ENCODE measurements at regions not wholly inside any gene's neighbourhood (a gene's known extent, or its start where the extent isn't known, plus 50 kb on each side); places are given as distances from the start of the nearest gene placed in this dataset.

GRCh38 chr13:89968470-89968869 is 1379.0 kb upstream of the MIR17HG start:
- DNase-seq (ENCODE audit: insufficient read length, low spot score), result no peak
- TF ChIP-seq CTCF (IDR thresholded peaks at IDR 0.05; ENCODE audit: insufficient read depth, missing control alignments), result no peak
- no peak for FAIRE-seq

GRCh38 chr13:89970353-89970709 is 1377.2 kb upstream of the MIR17HG start:
- no peak for DNase-seq (ENCODE audit: insufficient read length, low spot score)
- no peak for FAIRE-seq
- TF ChIP-seq CTCF (IDR thresholded peaks at IDR 0.05; ENCODE audit: insufficient read depth, missing control alignments), result no peak

GRCh38 chr13:89977203-89977602 is 1370.3 kb upstream of the MIR17HG start:
- DNase-seq (ENCODE audit: insufficient read length, low spot score) (no peak), FAIRE-seq (no peak)
- no peak for TF ChIP-seq CTCF (IDR thresholded peaks at IDR 0.05; ENCODE audit: insufficient read depth, missing control alignments)

GRCh38 chr13:89980896-89981295 is 1366.6 kb upstream of the MIR17HG start:
- TF ChIP-seq CTCF (IDR thresholded peaks at IDR 0.05; ENCODE audit: insufficient read depth, missing control alignments), result no peak
- peak; percentile 70 for FAIRE-seq
- DNase-seq (ENCODE audit: insufficient read length, low spot score), result no peak

GRCh38 chr13:89982407-89983095 is 1364.9 kb upstream of the MIR17HG start:
- no peak for FAIRE-seq
- no peak for DNase-seq (ENCODE audit: insufficient read length, low spot score)
- TF ChIP-seq CTCF (IDR thresholded peaks at IDR 0.05; ENCODE audit: insufficient read depth, missing control alignments), result no peak

GRCh38 chr13:89988206-89988605 is 1359.3 kb upstream of the MIR17HG start:
- FAIRE-seq (no peak), DNase-seq (ENCODE audit: insufficient read length, low spot score) (no peak)
- TF ChIP-seq CTCF (IDR thresholded peaks at IDR 0.05; ENCODE audit: insufficient read depth, missing control alignments), result no peak

- no peak for TF ChIP-seq CTCF (IDR thresholded peaks at IDR 0.05; ENCODE audit: insufficient read depth, missing control alignments)
- DNase-seq (ENCODE audit: insufficient read length, low spot score) (no peak), FAIRE-seq (no peak)
Measured at GRCh38 chr13:90003566-90003965, 1343.9 kb upstream of the MIR17HG start.
